ENCODE measurements at regions not wholly inside any gene's neighbourhood (a gene's known extent, or its start where the extent isn't known, plus 50 kb on each side); places are given as distances from the start of the nearest gene placed in this dataset.
A peak's percentile ranks its signal among the peaks of the same experiment; 100 is the strongest.

DNA sequence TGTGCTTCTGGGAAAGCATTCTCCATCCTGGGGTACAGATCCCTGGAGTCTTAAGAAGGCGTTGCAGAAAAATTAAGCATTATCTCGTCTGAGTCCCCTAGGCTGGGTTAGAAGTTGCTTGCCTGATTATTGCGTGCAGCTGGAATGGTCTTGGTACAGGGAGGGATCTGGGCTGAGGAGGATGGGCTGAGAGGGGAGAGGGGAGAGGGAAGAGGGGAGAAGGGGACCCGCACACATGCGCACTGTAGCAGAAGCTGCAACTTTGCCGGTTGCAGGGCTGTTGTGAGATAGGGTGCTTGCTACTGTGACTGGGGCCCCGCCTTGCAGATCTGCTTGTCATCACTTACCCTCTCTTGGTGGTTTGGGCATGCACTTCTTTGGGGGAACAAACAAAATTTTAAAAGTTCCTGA is 316.8 kb downstream of the DLEU7 start:
- intact Hi-C loops (cut with DNase I, micrococcal nuclease), result loop anchor here in 1 of 2 experiments (5.0 to 10.0 kb wide), 2 partner anchors 278 to 444 kb away; no protein-coding TSS in a partner anchor
- CTCF ChIA-PET, result no interaction called here
- Mint-ChIP-seq H3K4me3 (no peak overlapping the region), H3K9me3 (ENCODE audit: low read depth) (no peaks in the 10 kb centered on the region), H3K27me3 (peaks cover 2% of the 10 kb centered on the region), H3K27ac (no peak overlapping the region), H3K4me1 (peaks cover 30% of the 10 kb centered on the region), H3K36me3 (ENCODE audit: low read depth) (no peaks in the 10 kb centered on the region)
- ATAC-seq, result no peak
- POLR2A ChIA-PET, result no interaction called here
- DNase-seq, result no peak

DNA sequence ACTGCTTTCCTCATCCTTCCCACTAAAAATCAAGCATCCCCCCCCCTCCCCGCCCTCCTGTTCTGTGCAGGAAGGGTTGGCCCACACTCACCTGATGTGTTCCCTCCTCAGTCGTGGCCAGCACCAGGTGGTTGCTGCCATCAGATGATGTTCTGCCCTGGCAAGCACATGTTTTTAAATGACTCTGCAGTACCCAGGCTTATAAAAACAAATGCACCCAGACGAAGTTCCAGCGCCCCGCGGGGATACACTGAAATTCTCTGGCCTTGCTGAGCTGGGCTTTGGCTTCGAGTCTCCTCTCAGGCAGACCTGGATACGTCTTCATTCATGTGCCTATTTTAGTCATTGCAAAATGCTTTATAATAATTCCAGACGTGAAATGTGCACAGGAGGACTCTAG is 316.3 kb downstream of the DLEU7 start:
- Mint-ChIP-seq H3K27ac (no peak overlapping the region), H3K4me1 (peaks cover 30% of the 10 kb centered on the region), H3K4me3 (no peak overlapping the region), H3K27me3 (peaks cover under 1% of the 10 kb centered on the region), H3K9me3 (ENCODE audit: low read depth) (no peaks in the 10 kb centered on the region), H3K36me3 (ENCODE audit: low read depth) (no peaks in the 10 kb centered on the region)
- ATAC-seq, result no peak
- DNase-seq, result no peak
- ChIA-PET CTCF (no interaction called here), POLR2A (no interaction called here)
- intact Hi-C loops (cut with DNase I, micrococcal nuclease), result loop anchor here in 1 of 2 experiments (5.0 to 10.0 kb wide), 2 partner anchors 278 to 445 kb away; no protein-coding TSS in a partner anchor

- ChIA-PET CTCF (interaction anchor here (0.6 kb wide), 1 partner anchor 819 kb away, joined by 4 read pairs; no protein-coding TSS in a partner anchor), POLR2A (no interaction called here)
- H3K4me3 Mint-ChIP-seq, result no peak overlapping the region
- H3K27ac Mint-ChIP-seq, result no peak overlapping the region
- intact Hi-C loops (cut with DNase I, micrococcal nuclease), result loop anchor here in 1 of 2 experiments (5.0 to 10.0 kb wide), 2 partner anchors 277 to 446 kb away; no protein-coding TSS in a partner anchor
- H3K4me1 Mint-ChIP-seq, result peaks cover 30% of the 10 kb centered on the region
- no peak for ATAC-seq
- H3K27me3 Mint-ChIP-seq, result no peaks in the 10 kb centered on the region
- H3K36me3 Mint-ChIP-seq (ENCODE audit: low read depth), result no peaks in the 10 kb centered on the region
- no peaks in the 10 kb centered on the region for H3K9me3 Mint-ChIP-seq (ENCODE audit: low read depth)
- DNase-seq, result peak; percentile 25
Measured at GRCh38 chr13:50527612-50528509, 315.6 kb downstream of the DLEU7 start.

DNA sequence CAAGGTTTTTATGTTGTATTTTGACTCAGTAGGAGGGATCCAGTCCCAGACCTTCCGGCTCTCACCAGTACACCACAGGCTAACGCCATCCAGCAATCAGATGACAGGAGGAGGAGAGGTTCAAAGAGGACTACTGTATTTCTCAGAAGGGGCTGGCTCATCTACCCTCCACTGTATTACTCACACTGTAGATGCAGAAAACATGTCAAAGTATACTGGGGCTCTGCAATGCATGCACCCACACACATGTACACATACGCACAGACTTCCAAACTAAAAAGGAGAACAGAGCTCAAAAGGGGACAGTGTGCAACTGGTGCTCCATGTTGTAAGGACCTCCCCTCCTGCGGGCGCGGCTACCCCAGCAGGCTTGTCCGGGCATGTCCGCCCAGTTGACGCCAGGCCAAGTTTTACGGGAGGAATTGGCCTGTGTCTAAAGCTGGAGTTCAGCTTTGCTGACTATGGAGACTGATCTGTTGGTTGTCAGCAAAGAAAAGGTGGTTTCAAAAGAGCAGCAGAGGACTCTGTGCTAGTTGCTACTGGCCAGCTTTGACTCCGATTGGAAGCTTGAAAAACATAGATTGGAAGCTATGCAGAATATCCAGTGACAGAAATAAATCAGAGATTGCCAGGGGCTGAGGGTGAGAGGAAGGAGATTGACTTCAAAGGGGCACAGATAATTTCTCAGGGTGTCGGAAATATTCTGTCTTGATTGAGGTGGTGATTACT is 314.2 kb downstream of the DLEU7 start:
- Mint-ChIP-seq H3K9me3 (ENCODE audit: low read depth) (peaks cover 4% of the 10 kb centered on the region), H3K4me1 (peaks cover 30% of the 10 kb centered on the region), H3K27ac (no peak overlapping the region), H3K4me3 (no peak overlapping the region), H3K27me3 (no peaks in the 10 kb centered on the region), H3K36me3 (ENCODE audit: low read depth) (no peaks in the 10 kb centered on the region)
- ATAC-seq (peak; percentile 94), DNase-seq (peak; percentile 46)
- POLR2A ChIA-PET, result interaction anchor here (1.1 kb wide), 1 partner anchor 593 kb away, joined by 3 read pairs; the partner anchor contains the start of gene SPRYD7
- intact Hi-C loops (cut with DNase I, micrococcal nuclease), result loop anchor here in 1 of 2 experiments (5.0 to 10.0 kb wide), 2 partner anchors 275 to 447 kb away; no protein-coding TSS in a partner anchor
- CTCF ChIA-PET, result no interaction called here

DNA sequence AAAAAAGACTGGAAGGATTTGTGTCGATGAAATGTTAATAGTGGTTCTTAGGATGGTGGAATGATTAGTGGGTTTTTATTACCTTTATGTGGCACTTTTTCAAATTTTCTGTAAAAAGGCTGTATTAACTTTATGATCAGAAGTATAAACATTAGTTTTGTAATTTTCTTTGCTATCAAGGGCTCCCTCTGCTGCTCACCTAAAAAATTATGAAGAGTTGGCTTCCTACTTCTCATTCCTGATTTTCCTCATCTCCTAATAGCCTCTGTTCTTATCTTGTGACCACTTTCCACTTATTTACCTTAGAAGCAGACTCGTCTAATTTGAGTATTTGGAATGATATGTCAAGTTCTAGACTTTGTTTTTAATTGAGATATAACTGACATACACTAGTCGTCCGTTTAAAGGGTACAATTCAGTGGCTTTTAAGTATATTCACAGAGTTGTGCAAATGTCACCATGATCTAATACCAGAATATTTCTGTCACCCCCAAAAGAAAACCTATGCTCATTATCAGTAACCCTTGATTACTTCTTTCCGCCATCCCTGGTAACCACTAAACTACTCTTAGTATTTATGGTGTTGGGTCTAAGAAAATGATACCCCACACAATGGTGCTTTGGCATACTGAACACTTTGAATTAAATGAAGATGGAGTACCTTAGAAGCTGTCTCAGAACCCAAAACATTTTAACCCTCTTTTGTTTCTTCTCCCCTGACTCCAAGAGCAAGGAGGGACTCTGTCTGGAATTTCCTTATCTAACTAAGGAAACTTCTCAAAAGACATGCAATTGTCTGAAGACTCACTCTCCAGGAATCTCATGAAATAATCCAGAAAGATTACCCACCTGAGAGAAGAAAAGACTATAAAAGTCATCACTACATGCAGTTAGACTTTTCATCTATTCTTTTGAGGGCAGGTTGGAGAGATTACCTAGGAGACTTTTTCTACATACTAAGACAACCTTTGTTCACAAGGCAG is 311.3 kb downstream of the DLEU7 start:
- CTCF ChIA-PET, result interaction anchor here (0.9 to 1.7 kb wide), 3 partner anchors 14 to 638 kb away, joined by 3 to 10 read pairs (median 3); no protein-coding TSS in a partner anchor
- Mint-ChIP-seq H3K27ac (no peak overlapping the region), H3K27me3 (no peaks in the 10 kb centered on the region), H3K9me3 (ENCODE audit: low read depth) (peaks cover 24% of the 10 kb centered on the region), H3K4me3 (no peak overlapping the region), H3K4me1 (peaks cover 22% of the 10 kb centered on the region), H3K36me3 (ENCODE audit: low read depth) (peaks cover 8% of the 10 kb centered on the region)
- DNase-seq (no peak), ATAC-seq (no peak)
- intact Hi-C loops (cut with DNase I, micrococcal nuclease), result loop anchor here (1.0 to 10.0 kb wide), 5 partner anchors 273 to 556 kb away; partner anchors contain the start of gene TRIM13 (in 1 of the 2)
- POLR2A ChIA-PET, result no interaction called here

DNA sequence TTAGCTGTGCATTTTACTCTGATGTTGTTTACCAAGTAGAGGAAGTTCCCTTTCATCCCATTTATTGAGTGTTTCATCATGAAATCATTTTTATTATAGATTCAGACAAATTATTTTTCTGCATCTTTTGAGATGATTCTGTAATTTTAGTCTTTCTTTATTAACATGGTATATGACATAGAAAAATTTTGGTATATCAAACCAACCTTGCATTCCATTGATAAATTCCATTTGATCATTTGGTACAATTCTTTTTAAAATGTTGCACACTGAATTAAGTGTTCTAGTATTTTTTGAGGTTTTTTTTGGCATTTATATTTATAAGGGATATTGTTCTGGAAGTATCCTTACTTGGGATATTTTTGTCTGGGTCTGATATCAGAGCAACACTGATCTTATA is 308.4 kb downstream of the DLEU7 start:
- Mint-ChIP-seq H3K4me1 (no peaks in the 10 kb centered on the region), H3K36me3 (ENCODE audit: low read depth) (peaks cover 13% of the 10 kb centered on the region), H3K9me3 (ENCODE audit: low read depth) (peaks cover 27% of the 10 kb centered on the region), H3K27me3 (no peaks in the 10 kb centered on the region), H3K4me3 (no peak overlapping the region), H3K27ac (no peak overlapping the region)
- ChIA-PET CTCF (no interaction called here), POLR2A (no interaction called here)
- DNase-seq, result no peak
- ATAC-seq, result no peak
- intact Hi-C loops (cut with DNase I, micrococcal nuclease), result loop anchor here in 1 of 2 experiments (10.0 kb wide), 1 partner anchor 270 kb away; no protein-coding TSS in a partner anchor

DNA sequence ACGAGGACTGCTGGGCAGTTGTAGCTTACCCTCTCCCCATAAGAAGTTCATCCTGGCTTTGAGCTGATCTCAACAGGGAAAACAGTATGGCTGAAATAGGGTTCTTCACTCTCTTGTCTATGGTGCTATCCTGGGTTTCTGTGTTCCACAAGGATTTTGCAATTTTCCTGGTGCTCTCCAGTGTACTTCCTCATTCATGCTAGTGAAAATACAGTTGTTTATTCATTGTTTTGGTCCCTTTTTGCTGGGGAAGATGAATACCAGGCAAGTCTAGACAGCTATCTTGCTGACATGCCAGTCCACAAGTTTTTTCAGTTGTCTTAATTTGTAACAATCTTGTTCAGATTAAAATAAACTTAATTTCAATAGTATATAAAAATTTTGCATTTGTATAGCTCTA is 306.5 kb downstream of the DLEU7 start:
- Mint-ChIP-seq H3K4me3 (no peak overlapping the region), H3K9me3 (ENCODE audit: low read depth) (peaks cover 27% of the 10 kb centered on the region), H3K27ac (no peak overlapping the region), H3K27me3 (no peaks in the 10 kb centered on the region), H3K4me1 (no peaks in the 10 kb centered on the region), H3K36me3 (ENCODE audit: low read depth) (peaks cover 13% of the 10 kb centered on the region)
- ChIA-PET CTCF (no interaction called here), POLR2A (no interaction called here)
- DNase-seq (no peak), ATAC-seq (no peak)
- intact Hi-C loops (cut with DNase I, micrococcal nuclease), result loop anchor here in 1 of 2 experiments (10.0 kb wide), 1 partner anchor 268 kb away; no protein-coding TSS in a partner anchor

DNA sequence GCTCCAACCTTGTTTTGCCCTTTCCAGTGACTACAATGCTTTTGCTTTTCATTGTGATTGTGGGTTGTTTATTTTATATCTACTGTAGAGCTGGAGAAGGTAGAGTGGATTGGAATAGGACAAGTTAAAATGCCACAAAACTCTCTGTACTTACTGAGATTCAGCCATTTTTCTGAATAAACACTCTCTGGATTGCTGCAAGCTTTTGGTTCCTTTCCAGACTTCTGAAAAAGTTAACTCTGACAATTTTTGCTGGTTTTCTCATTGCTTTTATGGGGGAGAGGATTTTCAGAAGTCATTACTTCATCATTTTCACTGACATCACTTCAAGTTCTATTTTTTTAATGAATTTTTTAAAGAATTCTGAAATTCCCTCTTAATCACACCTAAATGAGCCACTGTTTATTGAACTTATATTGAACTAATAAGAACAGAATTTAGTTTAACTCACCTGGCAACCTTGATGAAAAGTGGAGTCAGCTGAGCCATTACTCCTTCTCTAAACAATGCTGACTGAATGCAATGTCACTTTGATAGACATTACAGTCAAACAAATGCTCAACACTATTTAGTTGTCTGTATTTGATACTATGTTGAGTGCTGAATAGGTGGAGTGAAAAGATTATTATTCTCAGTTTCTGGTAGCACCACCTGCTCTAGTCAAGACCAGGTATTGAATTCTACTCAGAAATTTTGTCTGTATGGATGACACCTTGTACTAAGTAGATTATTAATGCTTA is 303.5 kb downstream of the DLEU7 start:
- intact Hi-C loops (cut with DNase I, micrococcal nuclease), result loop anchor here in 1 of 2 experiments (10.0 kb wide), 1 partner anchor 265 kb away; no protein-coding TSS in a partner anchor
- no peak for ATAC-seq
- Mint-ChIP-seq H3K9me3 (ENCODE audit: low read depth) (peaks cover 20% of the 10 kb centered on the region), H3K4me3 (no peak overlapping the region), H3K4me1 (no peaks in the 10 kb centered on the region), H3K36me3 (ENCODE audit: low read depth) (peaks cover 13% of the 10 kb centered on the region), H3K27ac (no peak overlapping the region), H3K27me3 (peaks cover 2% of the 10 kb centered on the region)
- DNase-seq, result no peak
- ChIA-PET POLR2A (no interaction called here), CTCF (no interaction called here)

DNA sequence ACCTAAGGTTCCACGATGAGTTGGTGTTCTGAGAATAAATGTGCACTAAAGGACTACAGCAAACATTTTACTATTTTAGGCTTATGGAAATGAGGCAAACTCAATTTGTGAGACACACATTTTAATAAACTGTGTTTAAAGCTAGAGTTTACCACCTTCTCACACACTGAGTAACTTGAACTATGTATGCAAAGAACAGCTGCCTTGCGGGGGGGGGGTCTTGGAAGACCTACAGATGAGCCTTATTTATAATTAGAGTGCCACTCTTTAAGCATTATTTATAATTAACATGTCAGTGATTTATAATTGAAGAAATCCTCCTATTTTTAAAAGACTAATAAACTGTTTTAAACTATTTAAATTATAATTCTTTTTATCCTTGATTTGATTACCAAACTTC is 300.4 kb downstream of the DLEU7 start:
- ATAC-seq (no peak), DNase-seq (no peak)
- ChIA-PET POLR2A (no interaction called here), CTCF (no interaction called here)
- H3K9me3 Mint-ChIP-seq (ENCODE audit: low read depth), result peaks cover 3% of the 10 kb centered on the region
- intact Hi-C loops (cut with DNase I, micrococcal nuclease), result no loop called here
- H3K27ac Mint-ChIP-seq, result no peak overlapping the region
- no peaks in the 10 kb centered on the region for H3K4me1 Mint-ChIP-seq
- H3K36me3 Mint-ChIP-seq (ENCODE audit: low read depth), result peaks cover 4% of the 10 kb centered on the region
- peaks cover 2% of the 10 kb centered on the region for H3K27me3 Mint-ChIP-seq
- H3K4me3 Mint-ChIP-seq, result no peak overlapping the region

- H3K27me3 Mint-ChIP-seq, result peaks cover 2% of the 10 kb centered on the region
- CTCF ChIA-PET, result no interaction called here
Measured at GRCh38 chr13:50543782-50544181, 299.7 kb downstream of the DLEU7 start.

More at GRCh38 chr13:50543782-50544181, 299.7 kb downstream of the DLEU7 start:
- DNase-seq (no peak), ATAC-seq (no peak)
- no peak overlapping the region for H3K4me3 Mint-ChIP-seq
- no peaks in the 10 kb centered on the region for H3K36me3 Mint-ChIP-seq (ENCODE audit: low read depth)
- H3K27ac Mint-ChIP-seq, result no peak overlapping the region
- H3K4me1 Mint-ChIP-seq, result no peaks in the 10 kb centered on the region
- intact Hi-C loops (cut with DNase I, micrococcal nuclease), result no loop called here
- H3K9me3 Mint-ChIP-seq (ENCODE audit: low read depth), result no peaks in the 10 kb centered on the region
- POLR2A ChIA-PET, result no interaction called here

Measured in activated CD4-positive, alpha-beta T cell treated with anti-CD3 and anti-CD28 coated beads for 36 hours (primary cell).